ENCODE measurements at regions not wholly inside any gene's neighbourhood (a gene's known extent, or its start where the extent isn't known, plus 50 kb on each side); places are given as distances from the start of the nearest gene placed in this dataset.
A peak's percentile ranks its signal among the peaks of the same experiment; 100 is the strongest.

- TF ChIP-seq CTCF (IDR thresholded peaks at IDR 0.05) (no peak), POLR2AphosphoS5 (IDR thresholded peaks at IDR 0.05) (no peak), EP300 (IDR thresholded peaks at IDR 0.05; ENCODE audit: low read depth) (no peak)
- intact Hi-C loops (cut with DNase I; ENCODE audit: low total_unique reads) = loop anchor here (10.0 kb wide), 1 partner anchor 450 kb away; no protein-coding TSS in a partner anchor
These were observed 56.2 kb upstream of the TARBP1 start for GRCh38 chr1:234535218-234535617.

GRCh38 chr1:234533975-234534876 is 55.2 kb upstream of the TARBP1 start:
- DNase-seq = peak; percentile 80
- Histone ChIP-seq H3K27me3 (no peaks in the 10 kb centered on the region), H3K9me3 (no peaks in the 10 kb centered on the region), H3K4me1 (peaks cover 79 to 96% (median 82%) of the 10 kb centered on the region in 4 donors), H3K36me3 (no peaks in the 10 kb centered on the region), H3K27ac (peak overlapping the region; percentile 91 to 93 (median 93)), H3K4me3 (no peak overlapping the region)
- intact Hi-C loops (cut with DNase I; ENCODE audit: low total_unique reads) = loop anchor here (5.0 to 10.0 kb wide), 2 partner anchors 73 to 451 kb away; no protein-coding TSS in a partner anchor
- TF ChIP-seq POLR2A (IDR thresholded peaks at IDR 0.05) = no peak
- no peak for TF ChIP-seq CTCF (IDR thresholded peaks at IDR 0.05)
- TF ChIP-seq EP300 (IDR thresholded peaks at IDR 0.05; ENCODE audit: low read depth) = peak; percentile 39
- peak; percentile 52 to 71 (median 67) for TF ChIP-seq POLR2AphosphoS5 (IDR thresholded peaks at IDR 0.05)
- in situ Hi-C loops (cut with MboI; ENCODE audit: low pct_ligation_motif_present in 1 of 4, low pct_unique_long_range_greater_than_20kb in 1 of 4, low sequenced_read_pairs in 3 of 4) = no loop called here
- 34 to 54% methylated on average over 12 to 14 of the region's 14 CpGs for WGBS, 2 donors (ENCODE audit: low coverage in 1 of 2)

More at GRCh38 chr1:234535218-234535617, 56.2 kb upstream of the TARBP1 start:
- Histone ChIP-seq H3K4me1 (peaks cover 78 to 93% (median 81%) of the 10 kb centered on the region in 4 donors), H3K9me3 (no peaks in the 10 kb centered on the region), H3K36me3 (no peaks in the 10 kb centered on the region), H3K27ac (peak overlapping the region; percentile 91 to 93 (median 93)), H3K27me3 (no peaks in the 10 kb centered on the region), H3K4me3 (no peak overlapping the region)
- WGBS, 2 donors (ENCODE audit: low coverage in 1 of 2) = 47 to 67% methylated on average over 4 to 7 of the region's 7 CpGs
- in situ Hi-C loops (cut with MboI; ENCODE audit: low pct_ligation_motif_present in 1 of 4, low pct_unique_long_range_greater_than_20kb in 1 of 4, low sequenced_read_pairs in 3 of 4) = no loop called here
- DNase-seq = no peak

- Histone ChIP-seq H3K4me1 (peaks cover 69 to 92% (median 76%) of the 10 kb centered on the region in 4 donors), H3K27ac (peak overlapping the region; percentile 91 to 93 (median 93)), H3K9me3 (no peaks in the 10 kb centered on the region), H3K27me3 (no peaks in the 10 kb centered on the region), H3K36me3 (no peaks in the 10 kb centered on the region), H3K4me3 (no peak overlapping the region)
- in situ Hi-C loops (cut with MboI; ENCODE audit: low pct_ligation_motif_present in 1 of 4, low pct_unique_long_range_greater_than_20kb in 1 of 4, low sequenced_read_pairs in 3 of 4) (no loop called here), intact Hi-C loops (cut with DNase I; ENCODE audit: low total_unique reads) (loop anchor here (5.0 to 10.0 kb wide), 2 partner anchors 74 to 452 kb away; no protein-coding TSS in a partner anchor)
- TF ChIP-seq POLR2AphosphoS5 (IDR thresholded peaks at IDR 0.05) = peak; percentile 56 to 70 (median 59)
- no peak for TF ChIP-seq EP300 (IDR thresholded peaks at IDR 0.05; ENCODE audit: low read depth)
- TF ChIP-seq POLR2A (IDR thresholded peaks at IDR 0.05) = no peak
- no peak for TF ChIP-seq CTCF (IDR thresholded peaks at IDR 0.05)
- WGBS, 2 donors (ENCODE audit: low coverage in 1 of 2) = 74 to 81% methylated on average over 10 to 12 of the region's 12 CpGs
- peak; percentile 47 for DNase-seq
These were observed 54.3 kb upstream of the TARBP1 start for GRCh38 chr1:234533034-234533891.
